ENCODE measurements at regions not wholly inside any gene's neighbourhood (a gene's known extent, or its start where the extent isn't known, plus 50 kb on each side); places are given as distances from the start of the nearest gene placed in this dataset.

DNA sequence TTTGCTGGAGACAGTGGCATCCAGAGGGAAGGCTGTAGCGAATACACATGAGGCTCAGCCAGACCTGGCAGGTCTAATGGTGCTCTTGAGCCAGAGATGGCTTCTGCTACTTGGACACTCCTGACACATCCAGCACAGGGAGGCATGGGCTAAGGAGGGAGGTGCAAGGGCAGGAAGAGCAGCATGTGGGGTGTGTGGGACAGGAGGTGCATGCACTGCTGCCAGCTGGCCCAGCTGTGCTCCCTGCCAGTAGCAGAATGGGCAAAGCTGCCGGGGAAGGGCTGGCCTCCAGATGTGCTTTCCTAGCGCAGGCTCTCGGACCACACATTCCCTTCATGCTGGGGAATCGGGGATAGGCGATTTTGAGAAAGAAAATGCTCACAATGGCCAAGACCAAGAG lies 309.2 kb downstream of the CDC5L start:
- Mint-ChIP-seq H3K27me3 (ENCODE audit: low read depth) (no peaks in the 10 kb centered on the region), H3K9me3 (peaks cover 3% of the 10 kb centered on the region; the same call in 1 of the 2 replicates), H3K27ac (no peak overlapping the region), H3K4me1 (peaks cover 9% of the 10 kb centered on the region), H3K4me3 (no peak overlapping the region), H3K36me3 (no peaks in the 10 kb centered on the region)
- DNase-seq (ENCODE audit: low spot score) (no peak), ATAC-seq (no peak)
- no peak for TF ChIP-seq ZNF138 (CRISPR knock-in tag; conservative IDR thresholded peaks at IDR 0.05)
- no peak for TF ChIP-seq TCF7 (CRISPR knock-in tag; IDR thresholded peaks at IDR 0.05; ENCODE audit: low read depth)
- no peak for TF ChIP-seq OVOL2 (CRISPR knock-in tag; IDR thresholded peaks at IDR 0.05; ENCODE audit: borderline replicate concordance)
- TF ChIP-seq, protein P1, sequence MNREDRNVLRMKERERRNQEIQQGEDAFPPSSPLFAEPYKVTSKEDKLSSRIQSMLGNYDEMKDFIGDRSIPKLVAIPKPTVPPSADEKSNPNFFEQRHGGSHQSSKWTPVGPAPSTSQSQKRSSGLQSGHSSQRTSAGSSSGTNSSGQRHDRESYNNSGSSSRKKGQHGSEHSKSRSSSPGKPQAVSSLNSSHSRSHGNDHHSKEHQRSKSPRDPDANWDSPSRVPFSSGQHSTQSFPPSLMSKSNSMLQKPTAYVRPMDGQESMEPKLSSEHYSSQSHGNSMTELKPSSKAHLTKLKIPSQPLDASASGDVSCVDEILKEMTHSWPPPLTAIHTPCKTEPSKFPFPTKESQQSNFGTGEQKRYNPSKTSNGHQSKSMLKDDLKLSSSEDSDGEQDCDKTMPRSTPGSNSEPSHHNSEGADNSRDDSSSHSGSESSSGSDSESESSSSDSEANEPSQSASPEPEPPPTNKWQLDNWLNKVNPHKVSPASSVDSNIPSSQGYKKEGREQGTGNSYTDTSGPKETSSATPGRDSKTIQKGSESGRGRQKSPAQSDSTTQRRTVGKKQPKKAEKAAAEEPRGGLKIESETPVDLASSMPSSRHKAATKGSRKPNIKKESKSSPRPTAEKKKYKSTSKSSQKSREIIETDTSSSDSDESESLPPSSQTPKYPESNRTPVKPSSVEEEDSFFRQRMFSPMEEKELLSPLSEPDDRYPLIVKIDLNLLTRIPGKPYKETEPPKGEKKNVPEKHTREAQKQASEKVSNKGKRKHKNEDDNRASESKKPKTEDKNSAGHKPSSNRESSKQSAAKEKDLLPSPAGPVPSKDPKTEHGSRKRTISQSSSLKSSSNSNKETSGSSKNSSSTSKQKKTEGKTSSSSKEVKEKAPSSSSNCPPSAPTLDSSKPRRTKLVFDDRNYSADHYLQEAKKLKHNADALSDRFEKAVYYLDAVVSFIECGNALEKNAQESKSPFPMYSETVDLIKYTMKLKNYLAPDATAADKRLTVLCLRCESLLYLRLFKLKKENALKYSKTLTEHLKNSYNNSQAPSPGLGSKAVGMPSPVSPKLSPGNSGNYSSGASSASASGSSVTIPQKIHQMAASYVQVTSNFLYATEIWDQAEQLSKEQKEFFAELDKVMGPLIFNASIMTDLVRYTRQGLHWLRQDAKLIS (CRISPR knock-in tag; IDR thresholded peaks at IDR 0.05; ENCODE audit: borderline replicate concordance): no peak
- TF ChIP-seq, protein P2, sequence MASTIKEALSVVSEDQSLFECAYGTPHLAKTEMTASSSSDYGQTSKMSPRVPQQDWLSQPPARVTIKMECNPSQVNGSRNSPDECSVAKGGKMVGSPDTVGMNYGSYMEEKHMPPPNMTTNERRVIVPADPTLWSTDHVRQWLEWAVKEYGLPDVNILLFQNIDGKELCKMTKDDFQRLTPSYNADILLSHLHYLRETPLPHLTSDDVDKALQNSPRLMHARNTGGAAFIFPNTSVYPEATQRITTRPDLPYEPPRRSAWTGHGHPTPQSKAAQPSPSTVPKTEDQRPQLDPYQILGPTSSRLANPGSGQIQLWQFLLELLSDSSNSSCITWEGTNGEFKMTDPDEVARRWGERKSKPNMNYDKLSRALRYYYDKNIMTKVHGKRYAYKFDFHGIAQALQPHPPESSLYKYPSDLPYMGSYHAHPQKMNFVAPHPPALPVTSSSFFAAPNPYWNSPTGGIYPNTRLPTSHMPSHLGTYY (CRISPR knock-in tag; IDR thresholded peaks at IDR 0.05): no peak
- no peak for TF ChIP-seq MXD4 (CRISPR knock-in tag; IDR thresholded peaks at IDR 0.05; ENCODE audit: borderline replicate concordance)
- TF ChIP-seq, protein P3, sequence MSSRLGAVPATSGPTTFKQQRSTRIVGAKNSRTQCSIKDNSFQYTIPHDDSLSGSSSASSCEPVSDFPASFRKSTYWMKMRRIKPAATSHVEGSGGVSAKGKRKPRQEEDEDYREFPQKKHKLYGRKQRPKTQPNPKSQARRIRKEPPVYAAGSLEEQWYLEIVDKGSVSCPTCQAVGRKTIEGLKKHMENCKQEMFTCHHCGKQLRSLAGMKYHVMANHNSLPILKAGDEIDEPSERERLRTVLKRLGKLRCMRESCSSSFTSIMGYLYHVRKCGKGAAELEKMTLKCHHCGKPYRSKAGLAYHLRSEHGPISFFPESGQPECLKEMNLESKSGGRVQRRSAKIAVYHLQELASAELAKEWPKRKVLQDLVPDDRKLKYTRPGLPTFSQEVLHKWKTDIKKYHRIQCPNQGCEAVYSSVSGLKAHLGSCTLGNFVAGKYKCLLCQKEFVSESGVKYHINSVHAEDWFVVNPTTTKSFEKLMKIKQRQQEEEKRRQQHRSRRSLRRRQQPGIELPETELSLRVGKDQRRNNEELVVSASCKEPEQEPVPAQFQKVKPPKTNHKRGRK (CRISPR knock-in tag; IDR thresholded peaks at IDR 0.05; ENCODE audit: borderline replicate concordance): no peak
- TF ChIP-seq, protein P4, sequence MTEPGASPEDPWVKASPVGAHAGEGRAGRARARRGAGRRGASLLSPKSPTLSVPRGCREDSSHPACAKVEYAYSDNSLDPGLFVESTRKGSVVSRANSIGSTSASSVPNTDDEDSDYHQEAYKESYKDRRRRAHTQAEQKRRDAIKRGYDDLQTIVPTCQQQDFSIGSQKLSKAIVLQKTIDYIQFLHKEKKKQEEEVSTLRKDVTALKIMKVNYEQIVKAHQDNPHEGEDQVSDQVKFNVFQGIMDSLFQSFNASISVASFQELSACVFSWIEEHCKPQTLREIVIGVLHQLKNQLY (CRISPR knock-in tag; IDR thresholded peaks at IDR 0.05): no peak
- TF ChIP-seq TEAD4 (CRISPR knock-in tag; IDR thresholded peaks at IDR 0.05): no peak
- no peak for TF ChIP-seq RELA (CRISPR knock-in tag; IDR thresholded peaks at IDR 0.05; ENCODE audit: borderline replicate concordance)
- TF ChIP-seq, protein P5, sequence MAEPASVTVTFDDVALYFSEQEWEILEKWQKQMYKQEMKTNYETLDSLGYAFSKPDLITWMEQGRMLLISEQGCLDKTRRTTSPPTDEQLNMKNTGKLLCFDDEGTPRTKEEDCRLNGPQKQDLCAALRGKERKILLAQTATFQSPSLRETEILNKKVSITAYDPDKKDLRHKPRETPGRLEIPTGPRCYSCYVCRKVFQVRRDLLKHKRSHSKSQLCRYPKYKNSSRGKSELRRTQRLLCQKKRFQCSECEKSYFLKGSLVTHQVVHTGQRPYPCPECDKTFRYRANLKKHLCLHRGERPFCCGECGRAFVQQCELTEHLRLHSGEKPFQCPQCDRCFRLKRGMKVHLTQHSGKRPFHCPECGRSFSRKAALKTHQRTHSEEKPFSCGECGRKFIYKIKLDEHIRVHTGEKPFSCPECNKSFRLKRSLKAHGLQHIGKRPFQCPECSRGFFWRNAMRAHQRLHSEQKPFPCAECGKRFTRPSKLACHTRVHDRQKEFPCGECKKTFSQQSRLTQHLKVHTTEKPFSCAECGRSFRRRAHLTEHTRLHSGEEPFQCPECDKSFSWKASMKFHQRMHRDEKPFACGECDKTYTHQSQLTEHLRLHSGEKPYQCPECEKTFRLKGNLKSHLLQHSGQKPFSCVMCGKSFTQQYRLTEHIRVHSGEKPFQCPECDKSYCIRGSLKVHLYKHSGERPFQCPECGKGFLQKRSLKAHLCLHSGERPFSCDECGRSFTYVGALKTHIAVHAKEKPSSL (CRISPR knock-in tag; conservative IDR thresholded peaks at IDR 0.05): no peak
- TF ChIP-seq NR3C1 (CRISPR knock-in tag; conservative IDR thresholded peaks at IDR 0.05; ENCODE audit: low read depth): no peak
- TF ChIP-seq GTF2I (CRISPR knock-in tag; conservative IDR thresholded peaks at IDR 0.05): no peak
- TF ChIP-seq, protein P6, sequence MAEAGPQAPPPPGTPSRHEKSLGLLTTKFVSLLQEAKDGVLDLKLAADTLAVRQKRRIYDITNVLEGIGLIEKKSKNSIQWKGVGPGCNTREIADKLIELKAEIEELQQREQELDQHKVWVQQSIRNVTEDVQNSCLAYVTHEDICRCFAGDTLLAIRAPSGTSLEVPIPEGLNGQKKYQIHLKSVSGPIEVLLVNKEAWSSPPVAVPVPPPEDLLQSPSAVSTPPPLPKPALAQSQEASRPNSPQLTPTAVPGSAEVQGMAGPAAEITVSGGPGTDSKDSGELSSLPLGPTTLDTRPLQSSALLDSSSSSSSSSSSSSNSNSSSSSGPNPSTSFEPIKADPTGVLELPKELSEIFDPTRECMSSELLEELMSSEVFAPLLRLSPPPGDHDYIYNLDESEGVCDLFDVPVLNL (CRISPR knock-in tag; IDR thresholded peaks at IDR 0.05; ENCODE audit: borderline replicate concordance, low read depth): no peak
- TF ChIP-seq, protein P7, sequence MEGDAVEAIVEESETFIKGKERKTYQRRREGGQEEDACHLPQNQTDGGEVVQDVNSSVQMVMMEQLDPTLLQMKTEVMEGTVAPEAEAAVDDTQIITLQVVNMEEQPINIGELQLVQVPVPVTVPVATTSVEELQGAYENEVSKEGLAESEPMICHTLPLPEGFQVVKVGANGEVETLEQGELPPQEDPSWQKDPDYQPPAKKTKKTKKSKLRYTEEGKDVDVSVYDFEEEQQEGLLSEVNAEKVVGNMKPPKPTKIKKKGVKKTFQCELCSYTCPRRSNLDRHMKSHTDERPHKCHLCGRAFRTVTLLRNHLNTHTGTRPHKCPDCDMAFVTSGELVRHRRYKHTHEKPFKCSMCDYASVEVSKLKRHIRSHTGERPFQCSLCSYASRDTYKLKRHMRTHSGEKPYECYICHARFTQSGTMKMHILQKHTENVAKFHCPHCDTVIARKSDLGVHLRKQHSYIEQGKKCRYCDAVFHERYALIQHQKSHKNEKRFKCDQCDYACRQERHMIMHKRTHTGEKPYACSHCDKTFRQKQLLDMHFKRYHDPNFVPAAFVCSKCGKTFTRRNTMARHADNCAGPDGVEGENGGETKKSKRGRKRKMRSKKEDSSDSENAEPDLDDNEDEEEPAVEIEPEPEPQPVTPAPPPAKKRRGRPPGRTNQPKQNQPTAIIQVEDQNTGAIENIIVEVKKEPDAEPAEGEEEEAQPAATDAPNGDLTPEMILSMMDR (IDR thresholded peaks at IDR 0.05): no peak
- no peak for TF ChIP-seq ETV6 (CRISPR knock-in tag; IDR thresholded peaks at IDR 0.05)
- no peak for TF ChIP-seq FOXK1 (CRISPR knock-in tag; IDR thresholded peaks at IDR 0.05)
- no peak for TF ChIP-seq SOX15 (CRISPR knock-in tag; IDR thresholded peaks at IDR 0.05)
- ChIA-PET POLR2A (no interaction called here), CTCF (interaction anchor here (1.9 kb wide), 1 partner anchor 29 kb away, joined by 6 read pairs; no protein-coding TSS in a partner anchor)
